Neural cell (in vitro differentiated cells): ENCODE measurements at regions not wholly inside any gene's neighbourhood (a gene's known extent, or its start where the extent isn't known, plus 50 kb on each side); places are given as distances from the start of the nearest gene placed in this dataset.

Experiments
- EZH2 ChIP-seq: fragments of 200-600, 300-800 bp; shearing (Covaris generic), sonication (generic); IDR thresholded peaks from 2 replicates; pipeline ENCODE4 v1.6.1; 2014; ENCODE audit warnings: antibody characterized with exemption, low read length, borderline replicate concordance, mild to moderate bottlenecking; ENCODE audit not compliant: insufficient read depth, poor library complexity, severe bottlenecking
- POLR2AphosphoS5 ChIP-seq: IDR thresholded peaks from 2 replicates; pipeline ENCODE4 v1.6.1; 2012
- RAD21 ChIP-seq: fragments of 450-650 bp; conservative IDR thresholded peaks from 2 replicates; pipeline ENCODE4 v1.6.1; 2014; ENCODE audit warnings: antibody characterized with exemption, mild to moderate bottlenecking, moderate library complexity
- SMC3 ChIP-seq: fragments of 450-650 bp; conservative IDR thresholded peaks from 2 replicates; pipeline ENCODE4 v1.6.1; 2014; ENCODE audit warnings: antibody characterized with exemption, mild to moderate bottlenecking, moderate library complexity; ENCODE audit not compliant: poor library complexity
- TAF1 ChIP-seq: IDR thresholded peaks from 2 replicates; pipeline ENCODE4 v1.6.1; 2012; ENCODE audit warnings: low read depth
- TF ChIP-seq, protein P1 (sequence below): fragments of 450-650 bp; IDR thresholded peaks from 2 replicates; pipeline ENCODE4 v1.5.1; 2014; ENCODE audit warnings: antibody characterized with exemption, mild to moderate bottlenecking, moderate library complexity; ENCODE audit not compliant: poor library complexity, severe bottlenecking
- TF ChIP-seq, protein P2 (sequence below): IDR thresholded peaks from 2 replicates; pipeline ENCODE4 v1.6.1; 2012; ENCODE audit warnings: borderline replicate concordance

DNA sequence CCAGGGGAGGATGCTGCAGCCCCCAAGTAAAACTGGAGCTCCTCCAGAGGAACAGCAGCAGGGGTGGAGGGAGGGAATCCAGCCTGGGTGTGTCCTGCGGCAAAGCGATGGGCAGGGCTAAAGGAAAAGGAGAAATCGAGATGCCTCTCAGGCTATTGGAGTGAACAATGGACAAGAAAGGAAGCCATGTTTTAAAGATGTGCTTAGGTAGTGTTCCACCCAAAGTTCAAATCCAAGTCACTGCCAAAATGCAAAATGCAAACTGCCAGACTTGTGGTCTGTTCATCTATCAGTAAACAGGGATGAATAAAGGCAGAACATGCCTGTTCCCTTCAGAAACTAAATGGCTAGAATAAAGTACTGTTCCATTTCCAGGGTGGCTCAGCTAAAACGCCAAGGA lies 197.5 kb upstream of the NSMCE3 start:
- TF ChIP-seq RAD21: no peak
- TF ChIP-seq, protein P1, sequence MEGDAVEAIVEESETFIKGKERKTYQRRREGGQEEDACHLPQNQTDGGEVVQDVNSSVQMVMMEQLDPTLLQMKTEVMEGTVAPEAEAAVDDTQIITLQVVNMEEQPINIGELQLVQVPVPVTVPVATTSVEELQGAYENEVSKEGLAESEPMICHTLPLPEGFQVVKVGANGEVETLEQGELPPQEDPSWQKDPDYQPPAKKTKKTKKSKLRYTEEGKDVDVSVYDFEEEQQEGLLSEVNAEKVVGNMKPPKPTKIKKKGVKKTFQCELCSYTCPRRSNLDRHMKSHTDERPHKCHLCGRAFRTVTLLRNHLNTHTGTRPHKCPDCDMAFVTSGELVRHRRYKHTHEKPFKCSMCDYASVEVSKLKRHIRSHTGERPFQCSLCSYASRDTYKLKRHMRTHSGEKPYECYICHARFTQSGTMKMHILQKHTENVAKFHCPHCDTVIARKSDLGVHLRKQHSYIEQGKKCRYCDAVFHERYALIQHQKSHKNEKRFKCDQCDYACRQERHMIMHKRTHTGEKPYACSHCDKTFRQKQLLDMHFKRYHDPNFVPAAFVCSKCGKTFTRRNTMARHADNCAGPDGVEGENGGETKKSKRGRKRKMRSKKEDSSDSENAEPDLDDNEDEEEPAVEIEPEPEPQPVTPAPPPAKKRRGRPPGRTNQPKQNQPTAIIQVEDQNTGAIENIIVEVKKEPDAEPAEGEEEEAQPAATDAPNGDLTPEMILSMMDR: no peak
- no peak for TF ChIP-seq POLR2AphosphoS5
- no peak for TF ChIP-seq EZH2
- TF ChIP-seq, protein P2, sequence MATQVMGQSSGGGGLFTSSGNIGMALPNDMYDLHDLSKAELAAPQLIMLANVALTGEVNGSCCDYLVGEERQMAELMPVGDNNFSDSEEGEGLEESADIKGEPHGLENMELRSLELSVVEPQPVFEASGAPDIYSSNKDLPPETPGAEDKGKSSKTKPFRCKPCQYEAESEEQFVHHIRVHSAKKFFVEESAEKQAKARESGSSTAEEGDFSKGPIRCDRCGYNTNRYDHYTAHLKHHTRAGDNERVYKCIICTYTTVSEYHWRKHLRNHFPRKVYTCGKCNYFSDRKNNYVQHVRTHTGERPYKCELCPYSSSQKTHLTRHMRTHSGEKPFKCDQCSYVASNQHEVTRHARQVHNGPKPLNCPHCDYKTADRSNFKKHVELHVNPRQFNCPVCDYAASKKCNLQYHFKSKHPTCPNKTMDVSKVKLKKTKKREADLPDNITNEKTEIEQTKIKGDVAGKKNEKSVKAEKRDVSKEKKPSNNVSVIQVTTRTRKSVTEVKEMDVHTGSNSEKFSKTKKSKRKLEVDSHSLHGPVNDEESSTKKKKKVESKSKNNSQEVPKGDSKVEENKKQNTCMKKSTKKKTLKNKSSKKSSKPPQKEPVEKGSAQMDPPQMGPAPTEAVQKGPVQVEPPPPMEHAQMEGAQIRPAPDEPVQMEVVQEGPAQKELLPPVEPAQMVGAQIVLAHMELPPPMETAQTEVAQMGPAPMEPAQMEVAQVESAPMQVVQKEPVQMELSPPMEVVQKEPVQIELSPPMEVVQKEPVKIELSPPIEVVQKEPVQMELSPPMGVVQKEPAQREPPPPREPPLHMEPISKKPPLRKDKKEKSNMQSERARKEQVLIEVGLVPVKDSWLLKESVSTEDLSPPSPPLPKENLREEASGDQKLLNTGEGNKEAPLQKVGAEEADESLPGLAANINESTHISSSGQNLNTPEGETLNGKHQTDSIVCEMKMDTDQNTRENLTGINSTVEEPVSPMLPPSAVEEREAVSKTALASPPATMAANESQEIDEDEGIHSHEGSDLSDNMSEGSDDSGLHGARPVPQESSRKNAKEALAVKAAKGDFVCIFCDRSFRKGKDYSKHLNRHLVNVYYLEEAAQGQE: no peak
- TF ChIP-seq TAF1: no peak
- TF ChIP-seq SMC3: no peak
